ENCODE measurements at regions not wholly inside any gene's neighbourhood (a gene's known extent, or its start where the extent isn't known, plus 50 kb on each side); places are given as distances from the start of the nearest gene placed in this dataset.
"Not testable (repeated sequence)": the region's sequence is repeated elsewhere in the genome, so short reads cannot be mapped to it uniquely, and the experiment has no call there.

DNA sequence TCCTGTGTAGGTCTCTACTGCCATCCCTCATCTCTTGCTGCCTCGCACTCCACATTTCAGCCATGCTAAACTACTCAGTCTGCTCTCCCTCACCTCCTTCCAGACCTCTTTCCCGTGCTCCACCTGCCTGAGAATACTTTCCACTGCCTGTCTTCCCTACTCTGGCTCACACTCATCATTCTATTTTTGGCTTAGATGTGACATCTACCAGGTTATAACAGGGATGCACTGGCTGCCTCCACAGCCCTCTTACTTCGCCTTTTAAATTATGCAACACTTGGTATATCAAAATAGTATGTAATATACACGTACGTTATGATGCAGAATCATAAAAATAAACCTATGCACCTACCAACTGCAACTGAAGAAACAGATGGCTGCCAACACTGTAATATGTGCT is 222.8 kb upstream of the DTNBP1 start:
- Histone ChIP-seq H3K79me2 (ENCODE audit: insufficient read depth, low read length) (no peaks in the 10 kb centered on the region), H3T11ph (ENCODE audit: low read length) (no peak overlapping the region), H3K4me2 (ENCODE audit: insufficient read depth, insufficient read length, low read length) (no peak overlapping the region), H2BK20ac (ENCODE audit: low read depth, low read length, poor library complexity, severe bottlenecking) (no peak overlapping the region), H2AK5ac (ENCODE audit: insufficient read length, low read length) (no peak overlapping the region), H4K91ac (ENCODE audit: insufficient read length, low read depth, low read length) (no peak overlapping the region), H2BK120ac (ENCODE audit: low read depth, low read length, poor library complexity, severe bottlenecking) (no peak overlapping the region), H2BK12ac (ENCODE audit: insufficient read length, low read depth, low read length) (no peak overlapping the region), H3K27me3 (ENCODE audit: insufficient read depth, low read length) (no peaks in the 10 kb centered on the region), H2AFZ (ENCODE audit: low read length) (no peak overlapping the region), H3K9me3 (ENCODE audit: control insufficient read depth, low read depth, low read length) (no peaks in the 10 kb centered on the region), H3K18ac (ENCODE audit: insufficient read length, low read depth, low read length) (no peak overlapping the region), H2BK5ac (ENCODE audit: insufficient read length, low read length) (no peak overlapping the region), H3K23me2 (ENCODE audit: insufficient read length, low read depth, low read length, poor library complexity, severe bottlenecking) (no peaks in the 10 kb centered on the region), H3K27ac (ENCODE audit: insufficient read length, low read depth, low read length) (no peak overlapping the region), H3K4ac (ENCODE audit: low read depth, low read length) (no peak overlapping the region), H3K79me1 (ENCODE audit: insufficient read depth, low read depth, low read length, poor library complexity, severe bottlenecking) (no peaks in the 10 kb centered on the region), H3K23ac (ENCODE audit: insufficient read length, low read depth, low read length) (no peak overlapping the region), H4K8ac (replicated peaks; ENCODE audit: insufficient read length, low read depth, low read length) (no peak overlapping the region), H4K5ac (ENCODE audit: insufficient read length, low read depth, low read length) (no peak overlapping the region), H3K4me1 (ENCODE audit: insufficient read depth, low read length) (no peaks in the 10 kb centered on the region; the same call in 1 of the 2 replicates), H3K14ac (ENCODE audit: insufficient read depth, low read length) (no peak overlapping the region), H4K20me1 (ENCODE audit: control insufficient read depth, insufficient read depth, insufficient read length) (no peaks in the 10 kb centered on the region), H3K56ac (ENCODE audit: insufficient read length, low read depth, low read length) (no peak overlapping the region), H3K9ac (ENCODE audit: extremely low read depth, insufficient read length, low read length) (no peak overlapping the region), H2BK15ac (ENCODE audit: low read depth, low read length) (no peak overlapping the region)
- Mint-ChIP-seq H3K27ac (no peak overlapping the region), H3K4me1 (no peaks in the 10 kb centered on the region), H3K4me3 (no peak overlapping the region), H3K27me3 (ENCODE audit: low read depth) (no peaks in the 10 kb centered on the region), H3K36me3 (ENCODE audit: insufficient read depth in 1 of 3, low read depth in 3 of 3) (no peaks in the 10 kb centered on the region), H3K9me3 (no peaks in the 10 kb centered on the region)
- no peak for DNase-seq
- WGBS (ENCODE audit: extremely low coverage, insufficient read length, low lambda C conversion rate) = no CpG with 5 or more reads among the region's 5 CpGs
- no peak for TF ChIP-seq CTCF (conservative IDR thresholded peaks at IDR 0.05)

GRCh38 chr6:15883593-15883992 is 220.8 kb upstream of the DTNBP1 start:
- WGBS (ENCODE audit: extremely low coverage, insufficient read length, low lambda C conversion rate) = no CpG with 5 or more reads among the region's 10 CpGs

More at GRCh38 chr6:15883593-15883992, 220.8 kb upstream of the DTNBP1 start:
- H3K27ac ChIP-seq (ENCODE audit: insufficient read length, low read depth, low read length); H2BK20ac ChIP-seq (ENCODE audit: low read depth, low read length, poor library complexity, severe bottlenecking); H2BK120ac ChIP-seq (ENCODE audit: low read depth, low read length, poor library complexity, severe bottlenecking); H3K27me3 ChIP-seq (ENCODE audit: insufficient read depth, low read length); H3K79me1 ChIP-seq (ENCODE audit: insufficient read depth, low read depth, low read length, poor library complexity, severe bottlenecking); H4K8ac ChIP-seq (replicated peaks; ENCODE audit: insufficient read length, low read depth, low read length); H3K56ac ChIP-seq (ENCODE audit: insufficient read length, low read depth, low read length); H3K36me3 Mint-ChIP-seq (ENCODE audit: insufficient read depth in 1 of 3, low read depth in 3 of 3); H4K5ac ChIP-seq (ENCODE audit: insufficient read length, low read depth, low read length); H3K9ac ChIP-seq (ENCODE audit: extremely low read depth, insufficient read length, low read length); H2BK15ac ChIP-seq (ENCODE audit: low read depth, low read length); H3K4me2 ChIP-seq (ENCODE audit: insufficient read depth, insufficient read length, low read length); H3K4me3 Mint-ChIP-seq; DNase-seq; H4K20me1 ChIP-seq (ENCODE audit: control insufficient read depth, insufficient read depth, insufficient read length); H3K4me1 ChIP-seq (ENCODE audit: insufficient read depth, low read length); H3K79me2 ChIP-seq (ENCODE audit: insufficient read depth, low read length); H3K14ac ChIP-seq (ENCODE audit: insufficient read depth, low read length); H3K27ac Mint-ChIP-seq; H3K23me2 ChIP-seq (ENCODE audit: insufficient read length, low read depth, low read length, poor library complexity, severe bottlenecking); H3K9me3 Mint-ChIP-seq; H2AFZ ChIP-seq (ENCODE audit: low read length); H3K9me3 ChIP-seq (ENCODE audit: control insufficient read depth, low read depth, low read length); H2BK5ac ChIP-seq (ENCODE audit: insufficient read length, low read length); H3K23ac ChIP-seq (ENCODE audit: insufficient read length, low read depth, low read length); H3K18ac ChIP-seq (ENCODE audit: insufficient read length, low read depth, low read length); H2BK12ac ChIP-seq (ENCODE audit: insufficient read length, low read depth, low read length); H3K4ac ChIP-seq (ENCODE audit: low read depth, low read length); H3K4me1 Mint-ChIP-seq; H2AK5ac ChIP-seq (ENCODE audit: insufficient read length, low read length); H3K27me3 Mint-ChIP-seq (ENCODE audit: low read depth); H4K91ac ChIP-seq (ENCODE audit: insufficient read length, low read depth, low read length); H3T11ph ChIP-seq (ENCODE audit: low read length): not testable (repeated sequence)
